NCI-H187 (cell line): ENCODE measurements at regions not wholly inside any gene's neighbourhood (a gene's known extent, or its start where the extent isn't known, plus 50 kb on each side); places are given as distances from the start of the nearest gene placed in this dataset.
A peak's percentile ranks its signal among the peaks of the same experiment; 100 is the strongest.

Experiments
- DNase-seq, 2 experiments: peaks; one replicate each; lab custom pipeline; 2025; lab: John Stamatoyannopoulos, UW

DNA sequence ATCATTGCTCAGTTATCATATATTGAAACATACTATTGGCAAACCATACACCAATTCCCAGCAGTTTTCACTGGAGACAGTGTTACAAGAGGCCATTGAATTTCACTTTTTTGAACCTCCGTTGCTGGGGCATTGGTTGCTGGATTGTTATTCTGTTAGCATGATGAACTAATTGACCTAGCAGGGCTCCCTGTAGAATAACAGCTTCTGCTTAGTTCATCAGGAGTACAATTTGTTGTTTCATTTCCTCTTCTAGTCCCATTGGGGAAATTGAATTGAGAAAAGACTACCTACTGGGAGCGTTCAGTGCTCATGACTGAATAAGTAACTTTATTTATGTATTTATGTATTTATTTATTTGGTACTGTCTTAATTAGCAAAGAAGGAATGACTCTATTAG lies 151.6 kb downstream of the SLIT2 start:
- no peak for DNase-seq

GRCh38 chr4:20403846-20404245 lies 152.1 kb downstream of the SLIT2 start:
- no peak for DNase-seq

- no peak for DNase-seq
Measured at GRCh38 chr4:20408611-20409010, 156.9 kb downstream of the SLIT2 start.

GRCh38 chr4:20412072-20412471 lies 160.4 kb downstream of the SLIT2 start:
- DNase-seq: no peak

GRCh38 chr4:20416800-20417199 lies 165.1 kb downstream of the SLIT2 start:
- no peak for DNase-seq

DNA sequence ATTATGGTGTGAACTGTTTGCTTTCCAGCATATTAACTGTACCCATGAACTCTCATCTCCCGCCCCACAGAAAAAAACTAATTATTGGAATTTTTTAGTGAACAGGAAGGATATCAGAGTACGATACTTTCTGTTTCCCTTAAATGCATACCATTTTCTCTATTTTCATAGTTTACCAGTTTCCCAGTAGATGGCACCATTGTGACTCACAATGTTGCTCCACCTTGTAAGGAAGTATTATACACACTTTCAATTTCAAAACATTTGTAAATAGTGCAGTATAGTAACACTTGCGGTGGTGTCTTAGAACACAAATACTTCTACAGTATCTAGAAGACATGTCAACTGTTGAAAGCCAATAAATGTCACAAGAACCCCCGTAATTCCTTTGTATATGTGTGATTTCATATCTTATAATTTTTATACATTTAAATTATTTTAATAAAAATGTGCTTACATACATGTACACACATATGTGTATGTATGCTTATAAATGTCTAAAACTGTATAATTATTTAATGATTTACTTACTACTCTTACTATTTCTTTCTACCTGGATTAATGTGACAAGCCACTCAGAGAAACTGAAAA lies 167.3 kb downstream of the SLIT2 start:
- peak in 1 of 2 experiments; percentile 6 for DNase-seq

DNA sequence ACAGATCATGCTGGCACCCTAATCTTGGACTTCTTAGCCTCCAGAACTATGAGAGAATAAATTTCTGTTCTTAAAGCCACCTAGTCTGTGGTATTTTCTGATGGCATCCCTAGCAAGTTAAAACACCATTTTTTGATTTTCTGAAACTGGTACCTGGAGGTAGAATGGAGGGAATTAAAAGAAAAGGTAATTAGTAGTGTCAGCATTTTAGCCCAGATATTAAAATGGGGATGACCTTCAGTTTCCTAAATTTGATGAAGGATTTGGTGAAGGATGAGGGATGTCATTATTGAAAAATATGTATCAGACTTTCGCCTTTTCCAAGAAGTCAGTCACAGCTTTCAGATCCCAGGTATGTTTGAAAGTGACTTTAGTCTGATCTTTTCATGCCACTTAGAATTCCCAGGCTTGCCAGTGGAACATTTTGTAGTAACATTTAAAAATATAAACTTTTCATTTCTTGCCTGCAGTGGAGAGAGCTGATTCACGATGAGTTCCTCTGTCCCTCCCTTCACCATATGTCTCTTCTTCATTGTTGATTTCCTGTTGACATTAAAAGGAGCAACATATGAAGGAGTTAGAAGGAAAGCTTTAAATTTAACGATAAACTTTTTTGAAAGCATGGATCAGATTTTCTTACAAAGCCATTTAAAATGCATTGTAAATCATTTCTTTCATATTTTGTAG lies 169.4 kb downstream of the SLIT2 start:
- no peak for DNase-seq

DNA sequence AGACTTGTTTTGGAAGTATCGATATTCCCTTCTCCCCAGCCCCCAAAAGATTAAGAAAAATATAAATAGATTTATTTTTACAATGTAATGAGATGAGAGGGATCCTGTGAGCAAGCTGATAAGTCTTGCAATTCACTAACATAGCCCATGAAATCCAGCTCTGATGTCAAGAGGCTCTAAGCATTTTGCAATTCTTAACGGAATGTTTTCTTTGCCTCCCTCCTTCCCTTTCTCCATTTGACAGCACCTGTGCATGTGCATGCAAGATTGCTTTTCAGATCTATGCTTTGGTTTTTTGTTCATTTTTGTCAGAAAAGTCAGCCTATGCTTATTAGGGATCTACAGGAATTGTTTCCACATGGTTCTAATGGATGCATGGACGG lies 169.9 kb downstream of the SLIT2 start:
- DNase-seq: no peak

DNA sequence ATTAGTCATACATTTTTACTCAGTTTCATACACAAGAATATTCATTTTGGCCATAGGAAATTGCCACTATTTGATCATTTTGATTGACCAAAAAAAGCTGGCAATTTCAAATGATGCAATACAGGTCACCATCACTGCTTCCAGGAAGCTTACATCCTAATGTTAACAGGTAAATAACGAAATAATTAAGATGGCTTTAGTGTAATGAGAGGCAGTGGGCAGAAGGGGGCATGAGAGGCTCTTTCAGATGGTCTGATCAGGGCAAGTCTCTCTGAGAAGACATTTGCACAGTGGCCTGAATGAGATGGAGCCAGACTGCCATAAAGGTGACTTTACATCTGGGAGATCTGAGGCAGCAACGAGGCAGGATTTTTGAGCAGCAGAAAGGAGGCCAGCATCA lies 170.7 kb downstream of the SLIT2 start:
- peak in 1 of 2 experiments; percentile 16 for DNase-seq

DNA sequence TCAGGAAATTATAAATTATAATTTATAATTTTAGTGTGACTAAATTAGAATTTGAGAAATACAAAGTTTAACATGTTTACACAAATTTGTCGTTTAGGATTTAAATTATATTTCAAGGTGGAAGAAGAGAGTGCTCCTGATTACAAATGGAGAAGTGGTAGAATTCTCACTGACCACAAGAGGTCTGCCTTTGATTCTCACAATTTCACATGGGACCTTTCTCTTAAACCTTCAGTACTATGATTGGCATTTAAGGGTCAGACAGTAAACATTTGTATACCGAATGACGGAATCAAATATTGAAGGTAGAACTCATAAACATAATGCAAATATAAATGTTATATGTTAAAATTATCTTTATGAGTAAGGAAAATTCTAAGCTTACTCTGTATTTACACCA lies 171.7 kb downstream of the SLIT2 start:
- no peak for DNase-seq

- DNase-seq: no peak
Measured at GRCh38 chr4:20426028-20426427, 174.3 kb downstream of the SLIT2 start.

- DNase-seq: no peak
Measured at GRCh38 chr4:20428436-20429160, 176.9 kb downstream of the SLIT2 start.

- no peak for DNase-seq
Measured at GRCh38 chr4:20430259-20430941, 178.7 kb downstream of the SLIT2 start.

DNA sequence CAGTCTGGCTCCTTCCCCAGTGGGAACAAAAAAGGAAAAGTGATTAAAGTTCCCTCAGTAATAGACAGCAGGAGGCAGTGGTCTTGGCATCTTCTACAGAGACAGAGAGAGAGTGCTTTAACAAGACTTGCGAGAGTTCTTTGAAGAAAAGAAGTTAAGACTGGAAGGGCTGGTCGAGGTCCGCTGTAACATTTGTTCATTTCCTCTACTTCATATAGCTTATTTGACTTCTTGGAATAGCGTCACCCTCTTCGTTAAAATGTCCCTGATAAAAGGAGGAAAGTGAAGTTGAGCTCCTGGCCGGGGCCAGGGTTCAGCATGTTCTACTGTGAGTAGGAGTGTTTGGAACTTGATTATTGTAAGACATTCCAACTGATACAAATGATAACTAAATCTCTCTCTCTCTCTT lies 179.8 kb downstream of the SLIT2 start:
- no peak for DNase-seq

GRCh38 chr4:20432088-20432487 lies 180.4 kb downstream of the SLIT2 start:
- no peak for DNase-seq

GRCh38 chr4:20433097-20433705 lies 181.5 kb downstream of the SLIT2 start:
- no peak for DNase-seq

GRCh38 chr4:20440170-20440569 lies 188.5 kb downstream of the SLIT2 start:
- no peak for DNase-seq

GRCh38 chr4:20443015-20443805 lies 191.5 kb downstream of the SLIT2 start:
- no peak for DNase-seq

- no peak for DNase-seq
Measured at GRCh38 chr4:20444599-20445337, 193.1 kb downstream of the SLIT2 start.

- DNase-seq: peak; percentile 32 to 50
Measured at GRCh38 chr4:20445933-20446723, 194.4 kb downstream of the SLIT2 start.
